NCI-H1092 (cell line): ENCODE measurements at regions not wholly inside any gene's neighbourhood (a gene's known extent, or its start where the extent isn't known, plus 50 kb on each side); places are given as distances from the start of the nearest gene placed in this dataset.

ENCODE experiments used
- DNase-seq: peaks from one replicate; lab custom pipeline; 2025; lab: John Stamatoyannopoulos, UW

- no peak for DNase-seq
These were observed 552.3 kb downstream of the PCDH7 start for GRCh38 chr4:31272331-31273061.

- DNase-seq: no peak
These were observed 555.7 kb downstream of the PCDH7 start for GRCh38 chr4:31275906-31276305.

- no peak for DNase-seq
These were observed 563.5 kb downstream of the PCDH7 start for GRCh38 chr4:31283679-31284078.

GRCh38 chr4:31290836-31291235 is 570.7 kb downstream of the PCDH7 start:
- DNase-seq: no peak

GRCh38 chr4:31291238-31291637 is 571.1 kb downstream of the PCDH7 start:
- no peak for DNase-seq

- no peak for DNase-seq
These were observed 574.7 kb downstream of the PCDH7 start for GRCh38 chr4:31294655-31295480.

GRCh38 chr4:31298737-31299136 is 578.6 kb downstream of the PCDH7 start:
- DNase-seq: no peak

GRCh38 chr4:31307029-31307428 is 586.9 kb downstream of the PCDH7 start:
- DNase-seq: no peak

- no peak for DNase-seq
These were observed 604.6 kb downstream of the PCDH7 start for GRCh38 chr4:31324814-31325213.

GRCh38 chr4:31325300-31325699 is 605.1 kb downstream of the PCDH7 start:
- no peak for DNase-seq

GRCh38 chr4:31327031-31327430 is 606.9 kb downstream of the PCDH7 start:
- DNase-seq: no peak

- no peak for DNase-seq
These were observed 608.8 kb downstream of the PCDH7 start for GRCh38 chr4:31328932-31329331.

GRCh38 chr4:31334086-31334910 is 614.1 kb downstream of the PCDH7 start:
- no peak for DNase-seq

- DNase-seq: no peak
These were observed 617.8 kb downstream of the PCDH7 start for GRCh38 chr4:31338000-31338399.

GRCh38 chr4:31341601-31342359 is 621.6 kb downstream of the PCDH7 start:
- no peak for DNase-seq

- no peak for DNase-seq
These were observed 622.9 kb downstream of the PCDH7 start for GRCh38 chr4:31343061-31343460.

- no peak for DNase-seq
These were observed 629.7 kb downstream of the PCDH7 start for GRCh38 chr4:31349907-31350306.

GRCh38 chr4:31351695-31352094 is 631.5 kb downstream of the PCDH7 start:
- DNase-seq: no peak

GRCh38 chr4:31356839-31357238 is 636.7 kb downstream of the PCDH7 start:
- no peak for DNase-seq

GRCh38 chr4:31360786-31361185 is 640.6 kb downstream of the PCDH7 start:
- no peak for DNase-seq

GRCh38 chr4:31362756-31363155 is 642.6 kb downstream of the PCDH7 start:
- DNase-seq: no peak
